A549 (cell line): ENCODE measurements at regions not wholly inside any gene's neighbourhood (a gene's known extent, or its start where the extent isn't known, plus 50 kb on each side); places are given as distances from the start of the nearest gene placed in this dataset.

Source experiments
- ATAC-seq, 2 experiments: fragments of 200-7000 bp in 1 of 2; fragments of >200 bp in 1 of 2; cut with Nextera tagmentation in 1 of 2; cut with Tn5 transposase in 1 of 2; 3 replicates each; pipeline versions ENCODE4 v1.8.0 to v1.9.1; 2018 to 2020; ENCODE audit warnings: mild to moderate bottlenecking in 1 of 2, moderate library complexity in 1 of 2
- CTCF ChIA-PET: fragments of 300-600 bp; sonication (Branson Sonifier 250); formaldehyde crosslinking; extraction: SDS; loops from one replicate; lab custom pipeline; 2021; ENCODE audit warnings: antibody characterized with exemption, inconsistent platforms; lab: Yijun Ruan, JAX
- POLR2A ChIA-PET: fragments of 350-600 bp; formaldehyde crosslinking; extraction: SDS; loops from one replicate; lab custom pipeline; 2021; ENCODE audit warnings: antibody characterized with exemption, inconsistent platforms; lab: Yijun Ruan, JAX
- DNase-seq, 2 experiments: peaks; one replicate each; pipeline versions ENCODE4 v3.0.0 to v3.0.0-alpha.2; 2011 to 2016; ENCODE audit warnings: low read depth in 1 of 2, low spot score in 1 of 2
- FAIRE-seq: peaks from 2 replicates; lab custom pipeline; 2011; peaks lifted over from hg19 to GRCh38; lab: Jason Lieb, UNC
- H3K27ac ChIP-seq, 2 experiments: fragments of >200 bp; sonication (Bioruptor Twin); formaldehyde crosslinking; 3 replicates each; pipeline ENCODE4 v1.5.1; 2016 to 2017
- H3K4me1 ChIP-seq: fragments of >200 bp; sonication (Bioruptor Twin); formaldehyde crosslinking; 3 replicates; pipeline ENCODE4 v1.6.1; 2016
- H3K4me2 ChIP-seq: fragments of >200 bp; sonication (Bioruptor Twin); formaldehyde crosslinking; 3 replicates; pipeline ENCODE4 v1.6.1; 2016
- H3K4me3 ChIP-seq: fragments of >200 bp; sonication (Bioruptor Twin); formaldehyde crosslinking; 3 replicates; pipeline ENCODE4 v1.5.1; 2016
- H3K9me3 ChIP-seq: fragments of >200 bp; sonication (Bioruptor Twin); formaldehyde crosslinking; 3 replicates; pipeline ENCODE4 v1.6.1; 2016
- ATOH8 ChIP-seq: fragments of 250-450 bp; sonication (Bioruptor Pico); IDR thresholded peaks from 2 replicates; pipeline ENCODE4 v1.5.0; 2020; ENCODE audit warnings: low read depth, mild to moderate bottlenecking, moderate library complexity
- CHD2 ChIP-seq: fragments of 150-350 bp; IDR thresholded peaks from 2 replicates; pipeline ENCODE4 v1.6.1; 2014; ENCODE audit warnings: low read length; ENCODE audit not compliant: partially characterized antibody
- CHD4 ChIP-seq: fragments of 200-600 bp; sonication (generic); IDR thresholded peaks from 2 replicates; pipeline ENCODE4 v1.6.1; 2016; ENCODE audit warnings: antibody characterized with exemption, mild to moderate bottlenecking, borderline replicate concordance
- EHF ChIP-seq: fragments of 250-450 bp; sonication (Bioruptor Pico); IDR thresholded peaks from 2 replicates; pipeline ENCODE4 v1.5.0; 2020; ENCODE audit warnings: mild to moderate bottlenecking
- ELK1 ChIP-seq: fragments of 150-350 bp; IDR thresholded peaks from 2 replicates; pipeline ENCODE4 v1.6.1; 2014; ENCODE audit warnings: low read depth, mild to moderate bottlenecking, low read length
- HDAC2 ChIP-seq: fragments of 200-600 bp; sonication (generic); IDR thresholded peaks from 2 replicates; pipeline ENCODE4 v1.6.1; 2016
- HEYL ChIP-seq: fragments of 250-450 bp; sonication (Bioruptor Pico); IDR thresholded peaks from 2 replicates; pipeline ENCODE4 v1.8.0; 2021; ENCODE audit warnings: mild to moderate bottlenecking, moderate library complexity
- HMGXB4 ChIP-seq: fragments of 250-450 bp; sonication (Bioruptor Pico); IDR thresholded peaks from 2 replicates; pipeline ENCODE4 v1.5.0; 2021; ENCODE audit warnings: mild to moderate bottlenecking, moderate library complexity, borderline replicate concordance
- JUN ChIP-seq, 2 experiments: fragments of >200 bp; sonication (Bioruptor Twin); formaldehyde crosslinking; IDR thresholded peaks; 2 replicates in 1 of 2; 3 replicates in 1 of 2; pipeline ENCODE4 v1.6.1; 2016 to 2017
- JUNB ChIP-seq: fragments of >200 bp; sonication (Bioruptor Twin); formaldehyde crosslinking; IDR thresholded peaks from 2 replicates; pipeline ENCODE4 v1.6.1; 2016
- MAFK ChIP-seq: fragments of 450-650 bp; IDR thresholded peaks from 2 replicates; pipeline ENCODE4 v1.6.1; 2014; ENCODE audit not compliant: partially characterized antibody
- MAX ChIP-seq: IDR thresholded peaks from 2 replicates; pipeline ENCODE4 v1.6.1; 2012
- MYC ChIP-seq: IDR thresholded peaks from 2 replicates; pipeline ENCODE4 v1.6.1; 2012; ENCODE audit warnings: mild to moderate bottlenecking, inconsistent platforms, low read length, improper control_type of control experiment, borderline replicate concordance
- NFE2L2 ChIP-seq: fragments of 150-350 bp; conservative IDR thresholded peaks from 2 replicates; pipeline ENCODE4 v1.6.1; 2014; ENCODE audit warnings: low read length
- REST ChIP-seq: fragments of 200-600 bp; sonication (generic); IDR thresholded peaks from 2 replicates; pipeline ENCODE4 v1.6.1; 2016; ENCODE audit warnings: antibody characterized with exemption, mild to moderate bottlenecking, moderate library complexity
- RNF2 ChIP-seq: fragments of 200-600 bp; sonication (generic); IDR thresholded peaks from 2 replicates; pipeline ENCODE4 v1.6.1; 2016; ENCODE audit warnings: low read depth, mild to moderate bottlenecking, antibody characterized with exemption, moderate library complexity, borderline replicate concordance
- SMC3 ChIP-seq: fragments of >200 bp; sonication (Bioruptor Twin); formaldehyde crosslinking; IDR thresholded peaks from 3 replicates; pipeline ENCODE4 v1.6.1; 2018; ENCODE audit warnings: inconsistent platforms
- TP53 ChIP-seq: fragments of 250-450 bp; sonication (Bioruptor Pico); IDR thresholded peaks from 2 replicates; pipeline ENCODE4 v1.5.0; 2021; ENCODE audit warnings: mild to moderate bottlenecking, moderate library complexity
- ZNF302 ChIP-seq: fragments of 250-450 bp; sonication (Bioruptor Pico); IDR thresholded peaks from 2 replicates; pipeline ENCODE4 v1.9.0; 2021; ENCODE audit warnings: inconsistent platforms, mild to moderate bottlenecking, moderate library complexity
- WGBS: methylation state at CpG from one replicate; pipeline ENCODE4 v1.1.6; 2017; ENCODE audit errors: missing lambda C conversion rate; 5-methylcytosine and 5-hydroxymethylcytosine counted together

- TF ChIP-seq MYC (no peak), EHF (CRISPR knock-in tag) (no peak), CHD2 (no peak), ELK1 (no peak), ATOH8 (CRISPR knock-in tag) (no peak), MAX (no peak), SMC3 (no peak), JUNB (no peak), HEYL (CRISPR knock-in tag) (no peak), REST (no peak), HDAC2 (no peak), NFE2L2 (no peak), TP53 (CRISPR knock-in tag) (no peak), JUN (IDR thresholded peaks at IDR 0.05) (no peak), ZNF302 (CRISPR knock-in tag) (no peak), HMGXB4 (no peak), RNF2 (no peak)
- H3K4me2 ChIP-seq = no peak overlapping the region
- ChIA-PET CTCF (no interaction called here), POLR2A (no interaction called here)
- DNase-seq = no peak
- FAIRE-seq = no peak
- H3K27ac ChIP-seq = no peak overlapping the region
- no peak overlapping the region for H3K4me3 ChIP-seq
- H3K4me1 ChIP-seq = no peaks in the 10 kb centered on the region
- H3K9me3 ChIP-seq = no peaks in the 10 kb centered on the region
- ATAC-seq = no peak
Observed at GRCh38 chr5:101950019-101950418, 346.1 kb downstream of the SLCO4C1 start.

- H3K9me3 ChIP-seq = no peaks in the 10 kb centered on the region
- no peaks in the 10 kb centered on the region for H3K4me1 ChIP-seq
- ChIA-PET CTCF (interaction anchor here (0.7 kb wide), 1 partner anchor 29 kb away, joined by 3 read pairs; no protein-coding TSS in a partner anchor), POLR2A (no interaction called here)
- H3K4me2 ChIP-seq = no peak overlapping the region
- 52% methylated on average over 1 of the region's 1 CpG for WGBS
- FAIRE-seq (no peak), DNase-seq (no peak), ATAC-seq (no peak)
- H3K4me3 ChIP-seq = no peak overlapping the region
- no peak for TF ChIP-seq CHD4
- peak; percentile 83 for TF ChIP-seq MAFK
- no peak overlapping the region for H3K27ac ChIP-seq
Observed at GRCh38 chr5:101948615-101949014, 347.5 kb downstream of the SLCO4C1 start.
